GM21390 (cell line): ENCODE measurements at regions not wholly inside any gene's neighbourhood (a gene's known extent, or its start where the extent isn't known, plus 50 kb on each side); places are given as distances from the start of the nearest gene placed in this dataset.

Source experiments
- ATAC-seq: cut with Tn5 transposase; IDR thresholded peaks from one replicate; pipeline ENCODE4 v1.9.1; 2021; ENCODE audit not compliant: unreplicated experiment

DNA sequence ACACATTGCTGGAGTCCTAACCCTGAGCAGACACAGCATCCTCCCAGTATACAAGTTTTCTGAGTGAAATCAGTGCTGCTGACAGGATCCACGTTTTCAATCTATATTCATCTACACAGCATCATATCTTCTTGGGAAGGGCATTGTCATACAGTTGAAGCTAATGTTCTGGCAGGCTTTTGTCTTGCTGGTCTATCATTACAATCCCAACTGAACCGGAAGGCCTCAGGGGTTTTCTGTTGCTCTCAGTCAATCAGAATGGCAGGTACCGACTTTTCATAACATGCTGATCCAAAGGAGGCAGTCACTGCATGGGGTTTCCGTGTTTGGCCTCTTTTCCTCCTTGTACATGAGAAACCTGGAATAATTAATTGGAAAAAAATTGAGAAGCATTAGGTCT is 2118.8 kb upstream of the WWC1 start:
- no peak for ATAC-seq

DNA sequence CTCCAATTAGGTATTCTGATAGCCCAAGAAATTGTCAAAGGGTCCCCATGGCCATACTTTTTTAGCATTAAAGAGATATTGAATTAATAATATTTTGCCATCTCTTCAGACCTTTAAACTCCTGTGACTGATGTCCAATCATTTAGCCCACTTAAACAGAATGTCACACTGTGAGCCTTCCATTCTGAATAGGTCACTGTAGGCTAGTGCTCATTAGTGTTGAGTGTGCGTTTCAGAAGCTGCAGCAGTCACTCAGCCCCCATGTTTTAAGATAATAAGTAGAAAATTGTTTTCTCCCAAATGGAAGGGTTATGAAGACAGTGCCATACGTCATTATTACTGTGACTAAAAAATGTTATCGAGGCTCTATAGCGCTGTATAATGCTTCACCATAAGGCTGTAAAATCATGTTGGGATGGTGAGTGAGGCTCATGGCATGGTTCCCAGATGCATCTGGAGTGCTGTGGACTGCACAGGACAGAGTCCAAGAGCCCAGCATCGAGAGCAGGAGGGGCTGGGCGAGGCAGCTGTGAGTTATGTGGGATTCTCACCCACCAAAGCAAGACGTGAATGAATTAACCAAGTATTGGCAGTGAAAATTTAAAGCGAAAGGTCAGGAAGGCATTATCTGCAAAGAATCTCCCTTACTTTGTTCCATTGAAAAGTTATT is 2112.9 kb upstream of the WWC1 start:
- ATAC-seq: no peak

DNA sequence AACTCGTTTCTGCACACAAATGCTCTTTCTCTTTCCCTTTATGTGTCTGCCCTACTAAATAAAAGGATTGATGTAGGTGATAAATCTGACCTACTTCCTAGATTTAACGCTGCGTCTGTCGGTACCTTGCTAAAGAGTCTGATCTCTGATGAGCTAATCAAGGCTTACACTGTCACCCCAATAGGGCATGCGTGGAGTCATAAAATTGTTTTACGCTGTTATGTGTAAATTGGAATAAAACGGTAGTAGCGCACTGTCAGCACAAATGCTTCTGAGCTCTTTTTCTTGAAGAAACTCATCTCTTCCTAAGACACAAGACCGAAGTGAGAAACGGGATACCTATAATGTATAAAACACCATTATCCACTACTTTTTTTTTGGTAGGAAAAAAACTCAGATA is 2106.3 kb upstream of the WWC1 start:
- ATAC-seq: no peak

DNA sequence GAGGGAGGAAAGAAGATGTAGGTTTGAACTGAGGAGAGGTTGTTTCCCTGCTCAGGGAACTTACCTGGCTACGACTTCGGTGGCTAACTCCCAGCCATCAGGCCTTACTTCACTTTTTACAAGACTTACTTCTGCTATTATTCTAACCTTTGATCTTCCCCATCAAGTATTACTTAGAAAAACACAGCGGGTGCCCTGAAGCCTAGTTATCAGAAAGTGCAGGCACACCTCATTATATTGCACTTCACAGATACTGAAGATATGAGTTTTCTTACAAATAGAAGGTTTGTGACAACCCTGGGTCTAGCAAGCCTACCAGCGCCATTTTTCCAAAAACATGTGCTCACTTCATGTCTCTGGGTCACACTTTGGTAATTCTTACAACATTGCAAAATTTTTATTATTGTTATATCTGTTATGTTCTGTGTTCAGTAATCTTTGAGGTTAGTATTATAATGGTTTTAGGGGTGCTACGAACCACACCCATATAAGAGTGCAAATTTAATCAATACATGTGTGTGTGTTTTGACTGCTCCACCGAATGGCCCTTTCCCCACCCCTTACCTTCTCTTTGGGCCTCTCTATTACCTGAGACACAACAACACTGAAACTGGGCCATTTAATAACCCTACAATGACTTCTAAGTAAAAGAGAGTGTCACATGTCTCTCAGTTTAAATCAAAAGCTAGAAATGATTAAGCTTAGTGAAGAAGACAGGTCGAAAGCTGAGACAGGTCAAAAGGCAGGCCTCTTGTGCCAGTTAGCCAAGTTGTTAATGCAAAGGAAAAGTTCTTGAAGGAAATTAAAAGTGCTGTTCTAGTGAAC is 2102.7 kb upstream of the WWC1 start:
- ATAC-seq: no peak

DNA sequence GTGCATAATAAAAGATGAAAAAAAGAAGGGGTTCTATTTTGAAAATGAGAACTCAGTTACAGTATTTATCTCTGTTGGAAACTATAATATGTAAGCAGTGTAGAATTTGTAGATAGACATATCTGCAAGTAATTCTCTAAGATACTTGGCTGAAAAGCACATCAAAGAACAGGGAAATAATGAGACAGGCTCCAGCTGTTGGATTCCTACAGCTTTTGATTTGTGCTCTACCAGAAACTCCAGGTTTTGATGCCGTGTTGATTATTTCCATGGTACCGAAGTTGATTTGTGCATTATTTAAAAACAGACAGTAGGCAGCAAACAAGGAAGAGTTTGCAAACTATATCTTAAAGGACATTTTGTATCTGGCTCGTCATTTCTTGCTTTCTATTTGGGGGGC is 2098.7 kb upstream of the WWC1 start:
- no peak for ATAC-seq

DNA sequence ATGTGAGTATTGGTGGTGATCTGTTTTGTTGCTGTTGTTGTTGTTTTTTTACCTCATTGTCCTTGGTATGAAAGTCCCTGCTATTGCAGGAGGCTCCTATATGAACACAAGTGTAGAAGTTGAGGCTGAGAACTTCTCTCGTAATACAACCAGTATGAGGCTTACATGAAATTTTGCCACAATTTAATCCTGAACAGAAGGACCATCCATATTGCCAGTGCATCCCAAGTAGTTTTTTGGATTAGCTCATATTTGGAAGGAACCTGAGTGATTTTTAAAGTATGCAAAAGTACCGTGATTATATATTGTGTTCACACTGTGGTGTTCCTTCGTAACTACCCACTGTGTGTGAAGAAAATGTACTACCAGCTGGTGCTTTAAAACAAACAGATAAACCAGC is 2095.5 kb upstream of the WWC1 start:
- no peak for ATAC-seq

DNA sequence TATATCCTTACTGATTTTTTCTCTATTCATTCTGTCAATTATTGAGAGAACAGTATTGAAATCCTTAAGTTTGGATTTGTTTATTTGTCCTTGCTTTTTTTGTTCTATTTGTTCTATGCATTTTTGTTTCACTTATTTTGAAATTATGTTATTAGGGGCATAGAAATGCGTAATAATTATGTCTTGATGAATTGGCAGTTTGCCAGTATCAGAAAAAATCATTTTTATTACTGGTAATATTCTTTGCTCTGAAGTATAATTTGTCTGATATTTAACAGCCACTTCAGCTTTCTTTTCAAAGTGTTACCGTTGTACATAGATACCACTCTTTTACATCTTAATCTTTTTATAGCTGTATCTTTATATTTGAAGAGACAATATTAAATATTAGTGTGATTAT is 2090.9 kb upstream of the WWC1 start:
- ATAC-seq: no peak

DNA sequence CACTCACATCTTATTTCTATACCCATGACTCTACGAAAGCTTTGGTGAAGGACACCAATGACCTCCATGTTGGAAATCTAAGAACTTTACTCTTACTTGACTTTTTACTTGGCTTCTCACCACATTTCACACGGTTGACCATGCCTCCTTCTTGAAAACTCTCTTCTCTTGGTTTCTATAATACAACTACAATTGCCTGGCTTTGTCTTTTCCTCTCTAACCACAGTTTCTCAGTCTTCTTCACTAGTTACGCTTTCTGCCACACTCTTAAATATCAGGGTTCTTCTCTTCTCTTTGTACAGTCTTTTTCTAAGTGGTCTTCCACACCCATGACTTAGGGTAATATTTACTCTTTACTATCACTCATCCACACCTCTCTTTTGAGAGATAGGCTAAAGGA is 2079.8 kb upstream of the WWC1 start:
- no peak for ATAC-seq

DNA sequence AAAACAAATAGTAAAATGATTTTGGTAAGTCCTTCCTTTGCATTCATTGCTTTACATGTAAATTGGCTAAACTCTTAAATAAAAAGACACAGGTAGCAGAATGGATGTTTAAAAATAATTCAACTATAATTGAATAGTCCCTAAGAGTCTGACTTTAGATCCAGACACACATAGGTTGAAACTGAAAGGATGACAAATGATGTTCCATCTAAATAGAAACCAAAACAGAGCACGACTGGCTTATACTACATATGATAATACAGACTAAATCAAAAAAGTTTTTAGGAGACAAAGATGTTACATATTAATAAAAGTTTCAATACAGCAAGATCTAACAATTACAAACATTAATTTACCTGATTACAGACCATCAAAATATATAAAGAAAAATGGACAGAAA is 2055.1 kb upstream of the WWC1 start:
- ATAC-seq: no peak

DNA sequence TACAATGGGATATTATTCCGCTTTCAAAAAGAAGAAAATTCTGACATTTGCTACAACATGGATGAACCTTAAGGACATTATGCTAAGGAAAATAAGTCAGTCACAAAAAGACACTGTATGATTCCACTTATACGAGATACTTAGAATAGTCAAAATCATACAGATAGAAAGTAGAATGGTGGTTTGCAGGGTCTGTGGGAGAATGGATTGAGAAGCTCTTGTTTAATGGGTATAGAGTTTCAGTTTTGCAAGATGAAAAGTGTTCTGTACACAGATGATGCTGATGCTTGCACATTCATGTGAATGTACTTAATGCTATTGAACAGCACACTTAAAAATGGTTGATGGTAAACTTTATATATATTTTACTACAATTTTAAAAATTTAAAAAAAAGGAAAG is 2050.7 kb upstream of the WWC1 start:
- ATAC-seq: no peak

DNA sequence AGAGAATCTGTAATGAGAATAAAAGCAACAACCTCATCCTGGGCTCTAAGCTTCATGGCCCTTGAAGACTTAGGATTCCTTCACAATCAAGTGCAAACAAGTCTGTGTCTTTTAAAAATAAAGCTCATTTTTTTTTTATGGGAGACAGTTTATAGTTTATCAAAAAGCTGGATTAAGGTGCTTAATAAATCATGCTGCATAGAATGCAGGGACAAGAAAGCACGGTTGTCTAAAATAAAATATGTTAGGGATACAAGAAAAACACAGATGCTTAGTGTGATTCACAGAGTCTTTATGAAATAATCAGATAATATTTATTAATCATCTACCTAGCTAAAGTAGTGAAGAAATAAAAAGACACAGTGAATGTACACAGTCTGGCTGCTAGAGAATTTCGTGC is 2045.9 kb upstream of the WWC1 start:
- no peak for ATAC-seq

DNA sequence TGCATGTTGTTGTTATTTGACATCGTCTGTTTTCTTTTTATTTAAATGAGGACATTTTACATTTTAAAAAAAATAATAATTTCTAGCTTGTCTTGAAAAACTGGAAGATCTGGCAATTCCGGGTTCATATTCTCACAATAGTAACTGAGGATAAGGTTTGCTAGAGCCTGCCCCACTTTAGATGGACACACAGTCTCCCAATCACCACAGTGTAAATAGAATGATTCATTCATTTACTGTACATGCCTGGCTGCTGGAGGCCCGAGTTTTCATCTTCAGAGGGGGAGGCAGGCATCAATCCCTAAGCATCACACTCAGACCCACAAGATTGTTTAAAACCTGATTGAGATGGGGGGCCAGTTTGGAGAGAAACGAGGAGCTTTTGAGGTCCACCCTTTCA is 2039.7 kb upstream of the WWC1 start:
- no peak for ATAC-seq

DNA sequence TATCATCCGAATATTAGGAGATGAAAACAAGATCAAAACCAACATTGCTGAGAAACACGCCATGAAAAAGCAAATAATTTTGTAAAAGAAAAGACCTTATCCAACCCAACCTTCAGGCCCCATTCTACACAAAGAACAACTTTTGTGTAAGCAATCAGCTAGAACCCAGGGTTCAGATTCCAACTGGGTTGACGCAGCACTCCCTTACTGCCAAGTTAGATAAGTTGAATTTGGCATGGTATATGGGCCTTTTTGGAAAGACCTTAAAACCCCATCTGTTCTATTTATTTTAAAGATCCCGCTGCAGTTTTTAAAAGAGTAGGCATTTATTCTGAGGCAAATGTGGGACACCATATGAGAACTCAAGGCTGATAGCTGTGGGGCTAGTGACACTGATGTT is 2033.8 kb upstream of the WWC1 start:
- ATAC-seq: no peak

DNA sequence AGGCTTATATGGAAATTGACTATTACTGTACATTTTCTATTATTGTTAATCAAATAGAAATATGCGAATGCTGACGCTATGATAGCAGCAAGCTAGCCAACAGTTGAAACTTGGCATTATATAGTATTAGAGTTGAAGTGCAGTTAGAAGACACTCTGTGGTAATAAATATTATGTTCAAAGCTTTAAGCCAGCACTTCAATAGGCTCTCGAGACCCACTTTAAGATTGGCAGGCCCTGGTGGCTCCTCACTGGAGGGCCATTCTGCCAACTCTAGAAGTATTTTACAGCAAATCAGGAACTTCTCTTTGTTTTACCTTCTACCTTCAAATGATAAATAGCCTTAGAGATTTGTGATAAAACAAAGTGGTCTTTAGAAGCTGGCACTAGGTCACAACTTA is 2029.0 kb upstream of the WWC1 start:
- no peak for ATAC-seq

DNA sequence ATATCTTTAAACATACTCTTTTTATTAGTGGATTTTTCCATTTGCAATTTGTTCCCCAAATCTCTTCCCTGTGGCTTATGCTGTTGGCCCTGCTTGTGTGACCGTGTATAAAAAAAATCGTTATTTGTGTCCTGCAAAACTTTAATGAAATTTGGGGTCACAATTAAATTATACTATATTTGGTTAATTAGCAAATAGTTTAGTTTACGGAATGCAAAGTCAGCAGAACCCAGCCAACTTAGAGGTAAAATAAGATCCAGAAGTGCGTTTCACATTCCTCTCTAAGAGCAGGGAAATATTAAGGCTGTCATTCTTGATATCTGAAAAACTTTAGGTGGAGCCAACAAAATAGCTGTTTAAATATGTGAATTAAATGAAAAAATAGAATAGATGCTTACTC is 2023.5 kb upstream of the WWC1 start:
- no peak for ATAC-seq

DNA sequence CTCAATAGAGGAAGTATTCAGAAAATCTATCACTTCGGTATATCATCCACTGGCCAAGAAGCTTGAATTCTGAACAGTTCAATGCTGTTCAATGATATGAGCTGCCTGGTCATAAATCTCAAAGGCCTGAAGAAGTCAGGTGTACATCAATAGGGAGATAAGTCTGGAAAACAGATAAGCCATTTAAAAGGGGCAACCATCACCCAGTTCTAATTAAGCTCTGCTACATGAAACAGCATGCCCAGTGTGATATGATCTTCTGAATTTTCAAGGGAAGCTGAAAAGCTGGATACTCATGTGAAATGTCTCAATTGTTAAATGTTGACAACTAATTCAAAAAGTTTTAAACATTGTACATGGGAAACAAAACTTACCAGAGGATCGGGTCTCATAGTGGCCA is 2020.7 kb upstream of the WWC1 start:
- no peak for ATAC-seq

DNA sequence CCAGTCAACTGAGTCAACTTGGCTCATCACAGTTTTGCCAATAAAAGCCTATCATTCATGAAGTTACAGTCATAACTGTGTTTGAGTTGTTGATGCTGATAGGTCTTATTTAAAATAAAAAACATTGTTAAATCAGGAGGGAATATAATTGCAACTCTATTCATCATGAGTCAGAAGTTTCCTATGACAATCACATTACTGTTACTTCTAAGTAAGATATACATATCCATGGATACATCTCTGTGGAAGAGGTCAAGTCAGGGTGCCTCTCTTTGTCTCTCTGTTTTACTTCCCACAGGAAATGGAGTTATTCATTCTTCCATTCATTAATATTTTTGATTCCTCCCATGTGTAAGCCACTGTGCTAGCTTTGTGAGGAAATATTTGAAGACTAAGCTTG is 2015.4 kb upstream of the WWC1 start:
- no peak for ATAC-seq

DNA sequence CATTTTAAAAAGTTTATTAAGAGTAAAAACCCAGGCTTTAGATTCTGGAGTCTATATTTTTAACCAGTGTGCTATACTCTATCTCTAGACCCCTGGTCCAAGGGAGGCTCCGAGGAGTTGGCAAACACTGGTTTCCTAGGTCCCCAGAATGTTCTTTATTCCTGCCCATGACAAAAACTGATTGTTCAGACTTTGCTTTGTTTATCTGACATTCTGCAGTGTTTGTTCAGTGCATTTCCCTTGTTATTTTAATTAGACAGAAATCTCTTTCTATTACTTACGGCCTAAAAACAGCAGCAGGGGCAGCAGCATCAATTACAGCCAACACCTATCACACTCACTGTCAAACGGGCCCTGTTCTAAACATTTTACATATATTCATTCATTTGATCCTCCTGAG is 2011.6 kb upstream of the WWC1 start:
- no peak for ATAC-seq

DNA sequence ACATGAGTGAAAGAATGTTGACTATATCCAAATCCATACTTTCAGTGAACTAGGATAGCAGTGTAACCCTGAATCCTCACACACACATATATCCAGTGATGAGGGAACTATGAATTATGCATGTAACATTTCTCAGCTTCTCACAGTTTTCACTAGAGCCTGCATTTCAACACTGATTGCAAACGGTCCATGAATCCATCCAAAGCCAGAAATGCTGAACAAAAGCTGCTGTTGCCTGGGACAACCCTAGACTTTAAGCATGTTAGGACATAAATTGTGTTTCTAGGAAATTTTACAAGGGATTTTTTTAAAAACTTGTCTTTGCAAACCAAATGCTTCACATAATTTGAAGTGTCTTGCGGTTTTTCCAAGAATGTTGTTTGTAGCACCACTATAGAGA is 2010.0 kb upstream of the WWC1 start:
- ATAC-seq: no peak

DNA sequence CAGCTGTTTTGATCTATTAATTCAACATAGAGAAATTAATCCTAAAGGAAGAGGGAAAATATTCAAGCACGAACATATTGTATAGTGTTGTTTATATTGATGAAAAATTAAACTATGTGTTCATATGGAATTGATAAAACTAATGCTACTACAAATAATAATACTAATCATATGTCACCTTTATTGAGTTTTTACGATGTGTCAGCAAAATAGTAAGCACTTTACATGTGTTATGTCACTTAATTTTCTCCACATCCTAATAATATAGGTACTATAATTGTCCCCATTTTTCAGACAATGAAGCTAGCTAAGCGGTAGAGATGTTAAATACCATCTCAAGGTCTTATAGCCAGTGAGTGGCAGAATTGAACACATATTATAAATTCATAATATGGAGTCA is 2008.5 kb upstream of the WWC1 start:
- no peak for ATAC-seq

DNA sequence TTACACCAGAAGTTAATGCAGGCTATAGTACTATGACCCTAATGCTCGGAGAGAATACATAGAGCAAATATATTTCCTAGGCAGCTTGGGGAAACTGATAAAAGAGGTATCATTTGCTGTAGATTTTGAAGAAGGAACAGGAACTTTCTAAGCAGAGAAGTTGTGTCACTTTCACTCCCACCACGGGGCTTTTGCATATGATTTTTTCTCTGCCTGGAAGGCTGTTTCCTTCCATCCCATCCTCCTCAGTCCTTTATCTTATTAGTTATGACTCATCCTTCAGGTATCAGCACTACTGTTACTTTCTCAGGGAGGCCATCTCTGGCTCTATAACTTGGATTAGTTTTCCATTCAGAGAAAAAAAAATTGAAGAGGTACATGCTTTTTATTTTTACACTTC is 2006.1 kb upstream of the WWC1 start:
- no peak for ATAC-seq

DNA sequence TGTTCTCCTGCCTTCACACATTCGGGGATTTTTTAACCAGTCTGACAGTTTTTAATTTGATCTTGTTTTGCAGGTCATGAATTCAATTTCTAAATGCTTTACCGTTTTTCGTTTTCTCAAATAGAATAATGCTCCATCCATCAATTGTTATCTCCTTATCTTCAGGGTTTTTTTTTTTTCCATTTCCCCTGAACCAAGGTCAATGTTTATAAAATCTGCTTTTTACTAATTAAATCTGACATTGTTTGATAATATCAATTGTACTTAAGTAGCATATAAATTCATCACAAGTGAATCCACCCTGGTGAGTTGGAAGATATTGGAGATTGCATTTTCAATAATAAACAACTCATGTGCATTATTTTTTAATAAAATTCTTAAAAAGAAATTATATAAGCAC is 2004.6 kb upstream of the WWC1 start:
- no peak for ATAC-seq

DNA sequence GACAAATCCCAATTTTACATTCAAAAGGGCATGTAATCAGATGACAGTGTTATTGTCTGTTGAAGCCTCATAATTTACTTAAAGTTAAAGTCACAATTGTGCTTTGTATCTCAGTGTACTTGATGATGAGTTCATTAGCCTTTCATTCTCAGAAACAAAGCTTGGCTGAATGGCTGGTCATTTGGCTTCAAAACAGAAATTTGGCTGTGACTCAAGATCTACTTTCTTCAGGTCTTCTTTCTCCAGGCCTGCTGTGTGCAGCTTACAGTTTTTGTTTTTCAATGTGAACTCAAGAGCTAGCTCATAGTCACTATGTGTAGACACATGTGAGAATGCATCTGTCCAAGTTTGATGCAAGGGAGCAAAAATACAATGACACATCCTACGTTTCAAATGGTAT is 2003.6 kb upstream of the WWC1 start:
- ATAC-seq: no peak
